ENCODE measurements at regions not wholly inside any gene's neighbourhood (a gene's known extent, or its start where the extent isn't known, plus 50 kb on each side); places are given as distances from the start of the nearest gene placed in this dataset.

- Histone ChIP-seq H3K4me1 (no peaks in the 10 kb centered on the region), H3K36me3 (no peaks in the 10 kb centered on the region), H3K27ac (no peak overlapping the region), H3K4me3 (no peak overlapping the region), H3K27me3 (no peaks in the 10 kb centered on the region), H3K9me3 (no peaks in the 10 kb centered on the region)
- no peak for ATAC-seq
- TF ChIP-seq CTCF (IDR thresholded peaks at IDR 0.05 in 4 of 5, conservative IDR thresholded peaks at IDR 0.05 in 1 of 5) = no peak
- TF ChIP-seq POLR2A (IDR thresholded peaks at IDR 0.05) = no peak
- in situ Hi-C loops (cut with MboI; ENCODE audit: low sequenced_read_pairs in 4 of 4) (no loop called here), intact Hi-C loops (cut with DNase I; ENCODE audit: low total_unique reads) (no loop called here)
- no peak for DNase-seq
Measured at GRCh38 chr16:5604770-5605169, 507.2 kb upstream of the EEF2KMT start.

- in situ Hi-C loops (cut with MboI; ENCODE audit: low sequenced_read_pairs in 4 of 4) = no loop called here
- H3K4me3 ChIP-seq = no peak overlapping the region
- intact Hi-C loops (cut with DNase I; ENCODE audit: low total_unique reads) = no loop called here
- H3K9me3 ChIP-seq = no peaks in the 10 kb centered on the region
- TF ChIP-seq POLR2A (IDR thresholded peaks at IDR 0.05) = no peak
- TF ChIP-seq CTCF (IDR thresholded peaks at IDR 0.05 in 4 of 5, conservative IDR thresholded peaks at IDR 0.05 in 1 of 5) = no peak
- ATAC-seq = no peak
- H3K27me3 ChIP-seq = no peaks in the 10 kb centered on the region
- H3K4me1 ChIP-seq = no peaks in the 10 kb centered on the region
- no peaks in the 10 kb centered on the region for H3K36me3 ChIP-seq
- H3K27ac ChIP-seq = no peak overlapping the region
- DNase-seq = no peak
Measured at GRCh38 chr16:5603836-5604235, 506.2 kb upstream of the EEF2KMT start.

GRCh38 chr16:5601957-5602356, 504.4 kb upstream of the EEF2KMT start:
- intact Hi-C loops (cut with DNase I; ENCODE audit: low total_unique reads) = no loop called here

GRCh38 chr16:5598793-5599192, 501.2 kb upstream of the EEF2KMT start:
- Histone ChIP-seq H3K4me3 (no peak overlapping the region), H3K4me1 (no peaks in the 10 kb centered on the region), H3K36me3 (no peaks in the 10 kb centered on the region), H3K27me3 (no peaks in the 10 kb centered on the region), H3K9me3 (peaks cover 0 to 3% (median 0%) of the 10 kb centered on the region in 3 donors), H3K27ac (no peak overlapping the region)
- intact Hi-C loops (cut with DNase I; ENCODE audit: low total_unique reads) (no loop called here), in situ Hi-C loops (cut with MboI; ENCODE audit: low sequenced_read_pairs in 4 of 4) (no loop called here)
- ATAC-seq (no peak), DNase-seq (no peak)
- TF ChIP-seq CTCF (IDR thresholded peaks at IDR 0.05 in 4 of 5, conservative IDR thresholded peaks at IDR 0.05 in 1 of 5) (no peak), POLR2A (IDR thresholded peaks at IDR 0.05) (no peak)

More at GRCh38 chr16:5601957-5602356, 504.4 kb upstream of the EEF2KMT start:
- Histone ChIP-seq H3K4me1 (no peaks in the 10 kb centered on the region), H3K4me3 (no peak overlapping the region), H3K9me3 (no peaks in the 10 kb centered on the region), H3K36me3 (no peaks in the 10 kb centered on the region), H3K27me3 (no peaks in the 10 kb centered on the region), H3K27ac (no peak overlapping the region)
- TF ChIP-seq POLR2A (IDR thresholded peaks at IDR 0.05) (no peak), CTCF (IDR thresholded peaks at IDR 0.05 in 4 of 5, conservative IDR thresholded peaks at IDR 0.05 in 1 of 5) (no peak)
- ATAC-seq (no peak), DNase-seq (no peak)
- in situ Hi-C loops (cut with MboI; ENCODE audit: low sequenced_read_pairs in 4 of 4) = no loop called here

GRCh38 chr16:5595849-5596248, 498.3 kb upstream of the EEF2KMT start:
- Histone ChIP-seq H3K36me3 (no peaks in the 10 kb centered on the region), H3K4me1 (no peaks in the 10 kb centered on the region), H3K27me3 (no peaks in the 10 kb centered on the region), H3K4me3 (no peak overlapping the region), H3K9me3 (peaks cover 0 to 3% (median 0%) of the 10 kb centered on the region in 3 donors), H3K27ac (no peak overlapping the region)
- ATAC-seq = no peak
- intact Hi-C loops (cut with DNase I; ENCODE audit: low total_unique reads) = no loop called here
- TF ChIP-seq POLR2A (IDR thresholded peaks at IDR 0.05) (no peak), CTCF (IDR thresholded peaks at IDR 0.05 in 4 of 5, conservative IDR thresholded peaks at IDR 0.05 in 1 of 5) (no peak)
- DNase-seq = no peak
- in situ Hi-C loops (cut with MboI; ENCODE audit: low sequenced_read_pairs in 4 of 4) = no loop called here
